Activated CD8-positive, alpha-beta memory T cell treated with anti-CD3 and anti-CD28 coated beads, Interleukin-2, amount 50 U/mL, for 4 hours (primary cell): ENCODE measurements at regions not wholly inside any gene's neighbourhood (a gene's known extent, or its start where the extent isn't known, plus 50 kb on each side); places are given as distances from the start of the nearest gene placed in this dataset.

ENCODE experiments used
- DNase-seq: peaks from one replicate; pipeline ENCODE4 v3.0.0-alpha.2; 2020

GRCh38 chr2:59594671-59595222 is 958.7 kb downstream of the BCL11A start:
- no peak for DNase-seq

- no peak for DNase-seq
These were observed 962.7 kb downstream of the BCL11A start for GRCh38 chr2:59590798-59591197.

- no peak for DNase-seq
These were observed 963.6 kb downstream of the BCL11A start for GRCh38 chr2:59589881-59590280.

GRCh38 chr2:59588286-59588685 is 965.2 kb downstream of the BCL11A start:
- DNase-seq: no peak

GRCh38 chr2:59586176-59586575 is 967.3 kb downstream of the BCL11A start:
- DNase-seq: no peak

- DNase-seq: no peak
These were observed 967.8 kb downstream of the BCL11A start for GRCh38 chr2:59585655-59586054.

- no peak for DNase-seq
These were observed 968.5 kb downstream of the BCL11A start for GRCh38 chr2:59584958-59585357.

- no peak for DNase-seq
These were observed 970.2 kb downstream of the BCL11A start for GRCh38 chr2:59583173-59583765.

- no peak for DNase-seq
These were observed 975.1 kb downstream of the BCL11A start for GRCh38 chr2:59578349-59578748.

- no peak for DNase-seq
These were observed 978.3 kb downstream of the BCL11A start for GRCh38 chr2:59575191-59575590.

- DNase-seq: no peak
These were observed 981.2 kb downstream of the BCL11A start for GRCh38 chr2:59572227-59572626.

GRCh38 chr2:59570818-59571217 is 982.6 kb downstream of the BCL11A start:
- no peak for DNase-seq

GRCh38 chr2:59569124-59569523 is 984.3 kb downstream of the BCL11A start:
- DNase-seq: no peak

GRCh38 chr2:59568461-59568860 is 985.0 kb downstream of the BCL11A start:
- DNase-seq: no peak

GRCh38 chr2:59567151-59567550 is 986.3 kb downstream of the BCL11A start:
- DNase-seq: no peak

- no peak for DNase-seq
These were observed 986.7 kb downstream of the BCL11A start for GRCh38 chr2:59566739-59567138.

GRCh38 chr2:59561281-59561680 is 992.2 kb downstream of the BCL11A start:
- no peak for DNase-seq

- DNase-seq: no peak
These were observed 992.7 kb downstream of the BCL11A start for GRCh38 chr2:59560769-59561168.

GRCh38 chr2:59540864-59541263 is 1012.6 kb downstream of the BCL11A start:
- DNase-seq: no peak

GRCh38 chr2:59538398-59538911 is 1015.0 kb downstream of the BCL11A start:
- no peak for DNase-seq

- no peak for DNase-seq
These were observed 1020.6 kb downstream of the BCL11A start for GRCh38 chr2:59532808-59533207.

- DNase-seq: no peak
These were observed 1023.2 kb downstream of the BCL11A start for GRCh38 chr2:59530258-59530657.

- DNase-seq: no peak
These were observed 1023.7 kb downstream of the BCL11A start for GRCh38 chr2:59529726-59530125.

GRCh38 chr2:59528525-59528924 is 1024.9 kb downstream of the BCL11A start:
- DNase-seq: no peak

GRCh38 chr2:59502981-59503380 is 1050.5 kb downstream of the BCL11A start:
- DNase-seq: no peak
